ENCODE measurements at regions not wholly inside any gene's neighbourhood (a gene's known extent, or its start where the extent isn't known, plus 50 kb on each side); places are given as distances from the start of the nearest gene placed in this dataset.
"Not testable (repeated sequence)": the region's sequence is repeated elsewhere in the genome, so short reads cannot be mapped to it uniquely, and the experiment has no call there.

GRCh38 chr9:103242486-103242885 is 247.4 kb downstream of the CYLC2 start:
- no peak for DNase-seq

GRCh38 chr9:103243553-103243952 is 248.4 kb downstream of the CYLC2 start:
- no peak for DNase-seq

- no peak for DNase-seq
These were observed 250.2 kb downstream of the CYLC2 start for GRCh38 chr9:103245369-103245768.

- DNase-seq, result no peak
These were observed 266.8 kb downstream of the CYLC2 start for GRCh38 chr9:103261951-103262350.

GRCh38 chr9:103266064-103266463 is 270.9 kb downstream of the CYLC2 start:
- no peak for DNase-seq

- DNase-seq, result no peak
These were observed 282.1 kb downstream of the CYLC2 start for GRCh38 chr9:103277240-103277639.

GRCh38 chr9:103281126-103281525 is 286.0 kb downstream of the CYLC2 start:
- DNase-seq, result no peak

- no peak for DNase-seq
These were observed 292.2 kb downstream of the CYLC2 start for GRCh38 chr9:103287361-103287760.

- no peak for DNase-seq
These were observed 301.1 kb downstream of the CYLC2 start for GRCh38 chr9:103296189-103296588.

GRCh38 chr9:103301051-103301450 is 305.9 kb downstream of the CYLC2 start:
- DNase-seq, result no peak

- DNase-seq, result no peak
These were observed 309.7 kb downstream of the CYLC2 start for GRCh38 chr9:103304797-103305196.

- DNase-seq, result no peak
These were observed 324.8 kb downstream of the CYLC2 start for GRCh38 chr9:103319979-103320378.

- no peak for DNase-seq
These were observed 328.6 kb downstream of the CYLC2 start for GRCh38 chr9:103323699-103324098.

- DNase-seq, result no peak
These were observed 340.3 kb downstream of the CYLC2 start for GRCh38 chr9:103335461-103335860.

GRCh38 chr9:103355000-103355399 is 359.9 kb downstream of the CYLC2 start:
- DNase-seq, result no peak

GRCh38 chr9:103357980-103358379 is 362.8 kb downstream of the CYLC2 start:
- DNase-seq, result not testable (repeated sequence)

GRCh38 chr9:103361906-103362305 is 366.8 kb downstream of the CYLC2 start:
- no peak for DNase-seq

- no peak for DNase-seq
These were observed 367.9 kb downstream of the CYLC2 start for GRCh38 chr9:103362986-103363385.

GRCh38 chr9:103364753-103365152 is 369.6 kb downstream of the CYLC2 start:
- DNase-seq, result no peak

- DNase-seq, result no peak
These were observed 376.0 kb downstream of the CYLC2 start for GRCh38 chr9:103371152-103371551.

GRCh38 chr9:103372828-103373227 is 377.7 kb downstream of the CYLC2 start:
- no peak for DNase-seq

GRCh38 chr9:103377667-103378066 is 382.5 kb downstream of the CYLC2 start:
- DNase-seq, result no peak

GRCh38 chr9:103397868-103398600 is 402.9 kb downstream of the CYLC2 start:
- DNase-seq, result peak; percentile 32 to 38

- DNase-seq, result no peak
These were observed 404.4 kb downstream of the CYLC2 start for GRCh38 chr9:103399535-103399934.

GRCh38 chr9:103407260-103407659 is 412.1 kb downstream of the CYLC2 start:
- DNase-seq, result no peak

Measured in SHP77 (cell line).